ENCODE measurements at regions not wholly inside any gene's neighbourhood (a gene's known extent, or its start where the extent isn't known, plus 50 kb on each side); places are given as distances from the start of the nearest gene placed in this dataset.

DNA sequence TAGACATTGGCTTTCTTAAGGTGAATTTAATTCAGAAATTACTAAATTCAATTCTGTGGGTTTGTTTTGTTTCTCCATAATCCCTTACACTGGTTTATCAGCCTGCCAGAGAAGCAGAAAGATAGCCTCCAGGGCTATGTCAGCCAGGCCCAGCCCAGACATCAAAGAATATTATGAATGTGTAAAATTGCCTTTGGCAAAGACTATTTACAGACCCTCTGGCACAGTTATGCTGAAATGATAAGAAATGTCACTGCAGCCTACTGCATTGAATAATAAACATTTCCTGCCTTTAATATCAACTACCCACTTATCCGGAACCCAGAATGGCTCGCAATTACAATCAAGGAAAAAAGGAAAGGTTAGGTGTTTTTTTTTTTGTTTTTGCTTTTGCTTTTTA lies 562.5 kb upstream of the LRRC4C start:
- POLR2A ChIA-PET, result no interaction called here
- CTCF ChIA-PET, result no interaction called here

DNA sequence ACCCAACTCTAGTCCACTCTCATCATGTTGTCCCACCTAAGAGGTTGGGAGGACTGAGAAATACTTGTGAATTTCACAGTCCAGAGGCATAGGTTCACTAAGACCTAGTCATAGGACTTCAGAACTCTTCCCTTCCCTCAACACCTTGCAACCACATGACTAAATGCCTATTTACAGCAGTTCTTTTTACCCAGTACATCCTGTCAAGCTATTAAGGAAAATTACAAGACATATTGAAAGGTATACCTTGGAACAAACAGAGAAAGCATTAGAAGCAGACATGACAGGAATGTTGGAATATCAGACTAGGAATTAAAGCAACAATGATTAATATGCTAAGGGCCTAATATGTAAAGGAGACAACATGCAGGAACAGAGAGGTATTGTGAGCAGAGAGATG lies 563.8 kb upstream of the LRRC4C start:
- CTCF ChIA-PET, result no interaction called here
- POLR2A ChIA-PET, result no interaction called here

DNA sequence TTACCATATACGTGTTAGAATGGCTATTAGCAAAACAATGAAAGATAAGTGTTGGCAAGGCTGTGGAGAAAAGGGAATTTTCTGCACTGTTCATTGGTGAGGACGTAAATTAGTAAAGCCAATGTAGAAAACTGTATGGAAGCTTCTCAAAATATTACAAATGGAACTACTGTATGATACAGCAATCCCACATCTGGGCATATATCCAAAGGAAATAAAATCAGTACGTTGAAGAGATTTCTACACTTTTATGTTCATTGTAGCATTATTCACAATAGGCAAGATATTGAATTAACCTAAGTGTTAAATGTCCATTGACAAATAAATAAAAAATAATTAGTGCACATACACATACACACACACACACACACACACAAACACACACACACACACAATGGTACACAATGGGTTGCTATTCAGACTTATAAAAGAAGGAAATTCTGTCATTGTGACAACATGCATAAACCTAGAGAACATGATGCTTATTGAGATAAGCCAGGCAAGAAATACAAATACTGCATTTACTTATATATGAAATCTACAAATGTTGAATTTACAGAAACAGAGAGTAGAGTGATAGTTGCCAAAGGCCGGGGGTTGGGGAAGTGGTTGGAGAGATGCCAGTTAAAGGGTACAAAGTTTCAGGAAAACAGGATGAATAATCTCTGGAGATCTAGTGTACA lies 565.8 kb upstream of the LRRC4C start:
- ChIA-PET POLR2A (no interaction called here), CTCF (no interaction called here)

DNA sequence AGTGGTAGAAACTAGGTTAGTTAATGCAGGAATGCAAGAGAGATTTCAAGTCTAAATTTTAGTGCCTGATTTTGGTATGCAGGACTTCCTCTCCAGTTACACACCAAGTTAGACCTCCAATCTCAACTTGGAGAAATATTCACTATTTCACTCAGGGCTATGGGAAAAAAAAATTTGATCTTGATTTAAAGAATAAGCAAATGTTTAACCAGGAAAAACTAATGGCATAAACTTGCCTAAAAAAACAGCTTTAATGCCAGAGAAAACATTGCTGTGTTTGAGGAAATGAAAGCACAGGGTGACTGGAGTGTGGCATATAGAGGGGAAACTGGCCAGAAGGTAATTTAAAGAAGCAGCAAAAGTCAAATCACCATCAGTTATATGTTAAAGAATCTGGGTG lies 575.4 kb upstream of the LRRC4C start:
- POLR2A ChIA-PET, result no interaction called here

DNA sequence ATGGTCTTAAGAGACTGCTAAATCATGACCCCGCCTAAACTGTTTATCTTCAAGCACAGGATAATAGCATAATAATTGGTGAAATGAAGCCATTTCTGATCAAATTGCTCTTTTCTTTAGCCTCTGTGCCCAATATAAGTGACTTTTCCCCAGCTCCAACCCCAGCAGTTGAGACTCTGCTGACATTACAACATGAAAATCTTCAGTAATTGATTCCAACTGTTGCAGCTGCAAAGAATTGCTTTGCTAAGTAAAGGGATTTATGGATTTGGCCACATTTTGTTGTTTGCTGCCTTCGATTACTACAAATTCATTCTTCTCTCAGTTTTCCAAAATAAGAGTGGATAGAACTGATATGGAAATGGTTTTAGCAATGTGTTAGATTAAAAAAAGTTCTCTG lies 576.7 kb upstream of the LRRC4C start:
- ChIA-PET CTCF (interaction anchor here (1.0 kb wide), 1 partner anchor 40 kb away, joined by 4 read pairs; no protein-coding TSS in a partner anchor), POLR2A (no interaction called here)

More for the DNA sequence above, 575.4 kb upstream of the LRRC4C start:
- CTCF ChIA-PET, result no interaction called here

DNA sequence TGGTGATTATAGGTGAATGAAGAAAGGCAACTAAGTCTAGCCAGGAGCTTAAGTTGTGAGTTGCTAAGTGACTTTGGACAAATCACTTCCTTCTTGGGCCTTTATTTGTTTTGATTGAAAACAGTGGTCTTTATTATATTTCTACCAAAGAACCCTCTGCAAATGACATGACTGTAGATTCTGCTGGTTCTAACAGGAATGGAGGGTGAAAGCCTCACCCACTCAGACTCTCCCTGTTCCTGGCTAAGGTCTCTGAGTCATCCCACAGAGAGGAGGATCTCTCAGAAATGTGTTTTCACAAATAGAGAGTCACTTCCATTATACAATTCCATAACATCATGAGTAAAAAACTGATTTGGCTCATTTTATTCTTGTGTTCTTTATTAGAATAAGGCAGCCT lies 583.9 kb upstream of the LRRC4C start:
- POLR2A ChIA-PET, result no interaction called here
- CTCF ChIA-PET, result no interaction called here

DNA sequence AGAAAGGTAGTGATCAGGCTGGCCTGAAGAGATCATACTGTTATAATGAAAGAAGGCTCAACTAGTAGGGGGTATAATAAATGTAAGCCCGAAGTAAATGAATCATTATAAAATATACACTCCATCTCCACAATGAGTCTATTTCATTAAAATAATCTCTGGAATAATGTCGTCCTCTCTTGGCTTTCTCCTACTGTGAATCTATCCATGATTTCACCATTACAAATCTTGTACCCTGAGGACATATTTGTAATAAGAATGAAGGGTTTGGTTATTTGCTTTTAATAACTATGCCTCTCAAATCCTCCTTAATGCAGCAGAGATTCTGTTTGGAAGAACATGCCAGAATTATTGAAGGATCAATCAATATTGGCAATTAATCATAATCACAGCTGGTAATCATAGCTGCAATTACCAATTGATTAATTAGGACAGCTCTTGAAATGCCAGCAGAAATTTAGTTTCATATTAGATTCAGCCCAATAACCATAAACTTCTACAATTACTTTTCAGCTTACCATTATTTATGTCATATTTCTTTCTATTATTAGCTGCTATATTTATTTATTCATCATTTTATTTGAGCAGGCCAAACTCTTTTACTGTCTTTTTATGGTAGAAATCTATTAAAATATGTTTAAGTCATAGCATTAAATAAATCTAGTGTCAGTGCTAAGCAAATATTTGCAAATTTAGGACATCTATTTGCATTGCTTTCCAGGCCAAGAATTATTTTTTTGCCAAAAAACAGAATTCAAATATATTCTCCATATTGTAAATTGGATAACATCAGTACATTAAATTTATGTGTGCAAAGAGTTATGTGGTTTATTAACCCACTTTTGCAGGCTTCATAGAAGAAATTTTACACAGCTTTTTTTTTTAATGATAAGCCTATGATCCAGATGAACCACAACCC lies 588.4 kb upstream of the LRRC4C start:
- CTCF ChIA-PET, result no interaction called here
- POLR2A ChIA-PET, result no interaction called here

DNA sequence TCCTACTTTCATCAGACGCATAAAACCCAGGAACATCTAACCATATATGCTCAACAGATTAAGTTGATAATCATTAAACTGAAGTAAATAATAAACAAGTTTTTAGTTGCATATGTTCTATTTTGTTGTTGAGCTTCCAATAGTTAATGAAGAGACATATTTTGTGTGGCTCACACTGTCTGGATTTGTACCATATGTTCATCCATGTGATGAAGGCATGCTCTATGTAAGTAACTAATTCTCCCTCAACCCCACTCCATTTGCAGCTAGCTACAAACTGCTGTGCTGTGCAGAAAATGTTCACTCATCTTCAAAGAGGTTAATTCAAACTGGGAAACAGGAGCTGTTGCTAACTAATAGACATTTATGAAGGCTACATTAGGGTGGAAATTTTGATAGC lies 589.7 kb upstream of the LRRC4C start:
- ChIA-PET CTCF (no interaction called here), POLR2A (no interaction called here)

DNA sequence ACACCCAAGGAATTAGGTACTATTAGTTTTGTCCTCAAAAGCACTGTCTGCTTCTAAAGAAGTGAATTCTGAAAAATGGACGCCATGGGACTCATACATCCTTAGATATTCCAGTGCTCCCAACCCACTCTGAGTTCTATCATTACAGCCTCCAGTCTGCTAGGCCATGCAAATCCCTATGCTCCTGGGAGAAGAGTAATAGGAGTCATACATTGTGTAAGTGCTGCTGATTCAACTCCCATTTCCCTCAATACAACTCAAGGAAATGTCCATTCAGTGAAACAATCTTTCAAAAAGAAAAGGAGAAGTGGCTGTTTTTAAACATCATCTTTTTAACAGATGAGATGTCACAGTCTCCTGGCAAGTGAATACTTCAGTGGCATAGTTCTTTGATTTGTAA lies 590.2 kb upstream of the LRRC4C start:
- CTCF ChIA-PET, result no interaction called here
- POLR2A ChIA-PET, result no interaction called here

DNA sequence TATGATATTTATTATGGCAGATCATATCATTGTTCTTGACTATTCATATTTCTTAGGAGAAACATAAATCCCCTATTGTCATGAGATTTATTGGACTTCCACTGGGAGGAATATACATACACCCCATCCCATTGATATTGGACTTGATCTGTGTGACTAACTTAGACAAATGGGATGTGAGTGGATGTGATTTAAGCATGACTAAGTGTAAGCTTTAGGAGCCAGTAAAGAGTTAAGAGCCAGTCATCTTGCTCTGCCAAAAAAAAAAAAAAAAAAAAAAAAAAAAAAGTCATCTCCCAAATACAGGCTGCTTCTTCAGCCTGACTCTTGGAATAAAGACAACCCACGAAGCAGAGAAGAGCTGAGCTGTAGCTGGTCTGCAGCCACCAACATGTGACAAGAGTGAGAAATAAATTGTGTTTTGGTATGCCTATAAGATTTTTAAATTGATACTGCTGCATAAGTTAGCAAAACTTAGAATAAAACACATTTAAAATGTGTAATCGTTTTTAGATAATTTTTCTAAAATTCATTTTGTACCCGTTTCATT lies 595.0 kb upstream of the LRRC4C start:
- ChIA-PET POLR2A (no interaction called here), CTCF (no interaction called here)

DNA sequence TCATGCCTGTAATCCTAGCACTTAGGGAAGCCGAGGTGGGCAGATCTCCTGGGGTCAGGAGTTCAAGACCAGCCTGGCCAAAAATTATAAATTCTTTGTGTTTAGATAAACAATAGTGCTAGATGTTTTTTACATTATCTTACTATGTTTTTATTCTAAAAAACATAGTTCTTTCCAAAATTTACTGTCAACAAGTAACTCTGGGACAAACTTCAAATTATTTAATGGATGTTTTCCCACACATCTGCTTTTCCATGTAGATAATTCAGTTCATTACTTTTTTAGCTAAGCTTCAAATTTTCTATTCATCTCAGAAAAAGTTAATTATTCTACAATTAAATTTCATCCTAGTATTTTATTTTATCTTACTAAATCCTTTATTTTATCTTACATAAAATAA lies 596.2 kb upstream of the LRRC4C start:
- ChIA-PET POLR2A (no interaction called here), CTCF (no interaction called here)

DNA sequence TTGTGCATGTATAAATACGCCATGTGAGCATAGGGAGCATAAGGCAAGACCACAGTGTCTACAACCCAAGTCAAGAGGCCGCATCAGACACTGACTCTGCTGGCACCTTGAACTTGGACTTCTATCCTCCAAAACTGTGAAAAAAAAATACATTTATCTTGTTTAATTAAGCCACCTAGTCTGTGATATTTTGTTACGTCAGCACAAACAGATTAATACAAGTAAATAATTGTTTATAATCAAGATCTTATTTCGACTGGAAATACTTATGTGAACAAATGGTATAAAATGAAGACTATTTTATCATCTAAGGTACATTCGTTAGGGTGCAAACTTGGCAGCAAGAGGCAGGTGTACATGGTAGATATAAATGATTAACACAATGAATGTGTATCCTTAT lies 599.3 kb upstream of the LRRC4C start:
- ChIA-PET CTCF (no interaction called here), POLR2A (no interaction called here)

DNA sequence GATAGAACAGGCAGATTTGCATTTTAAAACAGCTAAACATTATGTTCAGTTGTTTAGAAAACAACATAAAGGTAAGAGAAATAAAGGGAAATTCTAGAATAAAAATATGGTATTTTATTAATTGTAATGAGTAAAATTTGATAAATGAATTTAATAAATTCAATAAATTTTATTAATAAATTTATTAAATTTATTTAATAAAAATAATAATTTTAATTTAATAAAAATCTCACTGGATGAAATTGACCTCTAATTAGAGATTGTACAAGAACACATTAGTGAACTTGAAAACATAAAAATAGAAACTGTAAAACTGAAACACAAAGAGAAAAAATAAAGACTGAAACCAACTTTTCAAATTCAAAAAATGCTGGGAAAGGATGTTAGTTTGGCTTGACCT lies 605.7 kb upstream of the LRRC4C start:
- ChIA-PET POLR2A (no interaction called here), CTCF (no interaction called here)

DNA sequence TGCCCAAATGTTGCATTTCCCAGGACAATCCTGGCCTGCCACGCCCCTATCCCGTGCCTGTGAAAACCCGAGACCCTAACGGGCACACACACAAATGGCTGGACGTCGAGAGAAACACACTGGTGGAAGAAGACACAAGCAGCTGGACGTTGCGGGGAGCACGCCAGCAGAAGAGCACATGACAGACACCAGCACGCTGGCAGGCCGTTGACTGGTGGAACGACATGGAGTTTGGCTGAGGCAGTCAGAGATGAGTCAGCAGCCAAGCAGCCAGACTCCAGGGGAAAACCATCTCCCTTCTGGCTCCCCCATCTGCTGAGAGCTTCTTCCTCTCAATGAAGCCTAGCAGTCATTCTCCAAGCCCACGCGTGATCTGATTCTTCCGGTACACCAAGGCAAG lies 606.7 kb upstream of the LRRC4C start:
- CTCF ChIA-PET, result no interaction called here
- POLR2A ChIA-PET, result no interaction called here

DNA sequence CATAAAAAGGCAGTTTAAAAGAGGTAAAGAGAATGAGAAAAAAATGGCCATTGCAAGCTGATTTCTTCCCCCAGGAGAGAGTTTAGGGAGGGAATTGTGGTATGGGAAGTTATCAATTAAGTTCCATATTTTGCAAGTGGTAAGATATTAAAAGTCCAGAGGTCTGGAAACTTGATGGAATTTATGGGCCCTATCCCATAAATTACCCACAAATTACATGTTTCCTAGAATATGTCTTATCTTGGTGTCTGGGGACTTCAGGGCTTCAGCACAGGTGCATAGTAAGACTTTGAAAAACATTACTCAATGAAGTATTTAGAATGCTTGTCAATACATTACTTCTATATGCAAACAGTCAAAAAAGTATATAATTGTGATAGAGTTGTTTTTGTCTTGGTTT lies 614.9 kb upstream of the LRRC4C start:
- ChIA-PET POLR2A (no interaction called here), CTCF (no interaction called here)

DNA sequence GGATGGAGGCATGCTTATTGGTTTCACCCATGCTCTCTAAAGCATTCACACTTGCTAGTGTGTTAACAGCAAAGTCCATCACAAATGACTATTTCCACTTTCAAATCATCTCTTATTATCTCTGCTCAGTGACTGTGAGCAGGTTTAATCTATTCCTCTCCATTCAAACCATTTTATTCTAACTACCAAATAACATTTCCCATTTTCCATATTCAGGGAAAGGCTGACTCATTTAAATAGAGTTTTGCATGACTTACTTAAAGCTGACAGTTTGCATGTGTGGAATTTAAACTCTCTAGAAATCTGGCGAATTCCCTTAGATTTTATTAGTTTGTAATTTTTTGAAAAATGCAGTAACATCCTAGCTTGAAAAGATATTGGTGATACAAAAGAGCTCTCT lies 615.7 kb upstream of the LRRC4C start:
- ChIA-PET POLR2A (no interaction called here), CTCF (no interaction called here)

DNA sequence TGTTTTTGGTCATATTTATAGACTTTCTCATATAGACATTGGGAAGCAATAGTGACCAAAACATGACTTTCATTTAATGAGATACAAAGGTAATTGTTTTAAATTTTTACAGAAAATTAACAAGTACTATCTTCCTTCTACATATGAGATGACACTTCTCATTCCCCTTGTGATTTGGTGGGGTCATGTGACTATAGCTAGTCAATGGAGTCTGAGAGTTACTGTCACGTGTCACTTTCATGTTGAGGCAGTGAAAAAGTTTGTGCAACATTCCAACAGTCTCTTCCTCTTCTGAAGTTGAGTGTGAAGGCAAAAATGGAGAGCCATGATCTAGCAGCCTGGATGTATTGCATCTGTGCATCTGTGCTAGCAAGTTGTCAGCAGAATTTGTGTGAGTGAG lies 618.3 kb upstream of the LRRC4C start:
- POLR2A ChIA-PET, result no interaction called here
- CTCF ChIA-PET, result no interaction called here

DNA sequence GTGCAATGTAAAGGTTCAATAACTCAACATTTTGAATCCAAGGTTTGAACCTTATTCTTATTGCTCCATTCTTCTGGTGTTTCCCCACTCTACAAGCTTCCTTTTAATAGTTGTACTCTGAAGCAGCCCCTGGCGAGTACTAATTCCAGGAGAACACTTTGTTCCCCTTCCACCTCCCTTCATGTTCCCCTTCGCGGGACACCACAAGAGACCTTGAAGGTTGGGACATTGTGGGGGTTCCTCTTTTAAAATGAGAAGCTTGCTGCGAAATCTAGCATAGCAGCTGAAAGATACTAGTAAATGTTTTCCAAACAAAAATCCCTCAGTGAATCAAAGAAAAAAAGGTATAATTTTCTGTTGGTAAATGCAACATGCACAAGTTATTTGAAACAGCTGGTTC lies 626.3 kb upstream of the LRRC4C start:
- CTCF ChIA-PET, result no interaction called here
- POLR2A ChIA-PET, result no interaction called here

DNA sequence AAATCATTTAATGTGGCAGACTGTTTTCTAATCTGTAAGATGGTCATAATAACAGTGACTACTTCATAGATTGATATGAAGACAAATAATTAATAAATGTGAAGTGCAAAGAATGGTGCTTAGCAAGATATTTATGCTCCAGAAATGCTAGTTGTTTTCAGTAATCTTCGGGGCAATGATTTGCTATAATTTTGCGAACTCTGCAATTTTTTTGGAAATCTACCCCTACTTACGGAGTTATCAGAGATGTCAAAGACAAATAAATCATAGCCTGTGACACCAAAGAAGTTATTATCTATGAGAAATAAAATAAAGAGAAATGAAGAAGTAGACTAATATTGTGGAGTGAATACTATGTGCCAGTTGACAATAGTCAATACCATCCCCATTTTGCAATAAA lies 634.1 kb upstream of the LRRC4C start:
- CTCF ChIA-PET, result no interaction called here

DNA sequence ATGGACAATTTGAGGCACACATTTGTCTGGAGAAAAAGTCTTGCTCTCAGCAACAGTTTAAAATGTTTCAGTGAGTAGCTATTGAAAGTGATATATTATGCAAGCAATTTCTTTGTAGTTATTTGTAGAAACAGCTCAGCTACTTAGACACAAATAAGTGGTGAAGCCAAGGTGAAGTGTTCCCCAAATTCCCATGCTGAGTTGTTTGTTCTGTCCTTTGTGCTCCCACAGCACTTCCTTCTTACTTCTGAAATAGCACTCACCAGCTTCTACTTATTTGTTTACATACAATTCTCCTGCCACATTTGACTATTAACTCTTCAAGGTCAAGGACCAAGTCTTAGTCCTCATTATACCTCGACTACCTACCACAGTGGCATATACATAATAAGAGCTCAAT lies 638.6 kb upstream of the LRRC4C start:
- POLR2A ChIA-PET, result no interaction called here
- CTCF ChIA-PET, result no interaction called here

More for the DNA sequence above, 634.1 kb upstream of the LRRC4C start:
- POLR2A ChIA-PET, result no interaction called here

DNA sequence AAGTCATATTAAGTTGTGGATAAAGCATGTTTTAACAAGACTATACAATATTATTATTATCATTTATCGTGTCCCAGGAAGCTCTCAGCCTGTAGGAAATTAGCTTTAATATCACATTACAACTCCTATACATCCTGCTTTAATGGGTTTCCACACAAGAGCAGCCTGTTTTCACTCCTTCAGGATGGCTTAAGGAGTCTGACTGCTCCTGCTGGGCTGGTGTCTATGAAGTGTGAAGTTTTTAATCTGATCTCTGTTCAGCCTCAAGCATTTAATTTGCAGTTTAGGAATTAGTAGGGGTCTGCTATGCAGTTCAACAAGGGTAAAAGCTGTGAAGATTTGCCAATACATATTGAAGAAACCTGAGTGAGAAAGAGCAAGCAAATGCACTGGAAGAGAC lies 653.4 kb upstream of the LRRC4C start:
- ChIA-PET CTCF (no interaction called here), POLR2A (no interaction called here)

DNA sequence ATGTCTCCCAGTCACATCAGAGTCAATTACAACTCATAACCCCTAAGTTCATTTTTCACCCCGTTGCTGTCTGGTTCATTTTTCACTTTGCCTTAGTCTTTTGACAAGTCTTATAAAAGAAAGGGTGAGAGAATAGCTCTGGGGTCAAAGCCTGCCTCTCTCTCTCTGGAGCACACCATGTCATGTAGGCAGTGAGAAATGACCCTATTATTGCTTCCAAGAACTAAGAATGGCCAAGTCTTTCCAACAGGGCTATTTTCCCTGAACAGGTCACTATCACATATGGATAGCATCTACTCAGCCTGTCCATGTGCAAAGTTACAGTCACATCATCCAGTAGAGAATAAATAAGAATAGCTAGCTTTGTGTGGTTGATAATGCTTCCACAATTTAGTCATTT lies 655.5 kb upstream of the LRRC4C start:
- ChIA-PET POLR2A (no interaction called here), CTCF (no interaction called here)
